Upper lobe of left lung (tissue), 4 donors: ENCODE measurements at regions not wholly inside any gene's neighbourhood (a gene's known extent, or its start where the extent isn't known, plus 50 kb on each side); places are given as distances from the start of the nearest gene placed in this dataset.

Experiments
- CTCF ChIP-seq, 6 experiments: fragments of 450-650 bp in 4 of 6; fragments of 200-600 bp in 2 of 6; sonication (generic) in 2 of 6; IDR thresholded peaks; one replicate each; pipeline ENCODE4 v1.5.1; 2016 to 2019; ENCODE audit warnings: antibody characterized with exemption in 6 of 6
- EP300 ChIP-seq, 4 donors: sonication (generic); formaldehyde crosslinking; IDR thresholded peaks; one replicate each; pipeline ENCODE4 v1.5.1; 2017; ENCODE audit warnings: antibody characterized with exemption in 4 of 4, control low read depth in 2 of 4
- POLR2A ChIP-seq, 4 donors: fragments of 450-650 bp; IDR thresholded peaks; one replicate each; pipeline ENCODE4 v1.5.1; 2016 to 2017; ENCODE audit warnings: antibody characterized with exemption in 4 of 4, mild to moderate bottlenecking in 2 of 4
- POLR2AphosphoS5 ChIP-seq, 2 donors: sonication (generic); formaldehyde crosslinking; IDR thresholded peaks; one replicate each; pipeline ENCODE4 v1.5.1; 2017; ENCODE audit warnings: antibody characterized with exemption in 2 of 2

- TF ChIP-seq CTCF (IDR thresholded peaks at IDR 0.05) (no peak), POLR2AphosphoS5 (IDR thresholded peaks at IDR 0.05) (no peak), POLR2A (IDR thresholded peaks at IDR 0.05) (no peak), EP300 (IDR thresholded peaks at IDR 0.05) (no peak)
These were observed 79.8 kb downstream of the PTGR3 start for GRCh38 chr18:75128911-75129716.
